DMS79 (cell line): ENCODE measurements at regions not wholly inside any gene's neighbourhood (a gene's known extent, or its start where the extent isn't known, plus 50 kb on each side); places are given as distances from the start of the nearest gene placed in this dataset.

ENCODE experiments used
- DNase-seq: peaks from one replicate; lab custom pipeline; 2025; lab: John Stamatoyannopoulos, UW

DNA sequence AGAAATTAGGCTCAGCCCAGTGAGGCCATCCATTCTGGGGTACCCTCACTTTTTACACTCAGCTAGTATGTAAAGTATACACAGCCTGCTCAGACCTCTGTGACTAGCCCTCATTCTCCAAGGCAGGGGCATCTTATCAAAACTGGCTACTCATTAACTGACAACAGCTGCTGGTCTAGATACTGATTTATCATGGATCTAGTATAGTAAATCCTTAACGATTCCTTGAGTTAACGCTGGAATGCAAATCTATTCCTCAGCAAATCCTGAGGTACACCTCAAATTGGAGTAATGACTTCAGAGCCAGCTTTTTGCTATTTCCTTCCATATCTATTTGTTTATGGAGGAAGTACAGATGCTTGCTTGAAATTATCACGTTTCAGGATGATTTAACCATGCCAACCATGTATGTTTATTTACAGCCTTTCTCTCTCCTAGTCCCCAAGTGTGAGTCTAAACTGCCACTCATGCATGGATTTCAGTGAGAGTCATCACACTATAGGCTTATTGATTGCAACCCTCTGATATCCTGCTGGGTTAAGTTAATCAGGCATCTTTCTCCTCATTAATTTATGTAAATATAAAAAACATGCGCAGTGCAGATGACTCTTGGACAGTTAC, 70.2 kb upstream of the DOK6 start:
- no peak for DNase-seq

GRCh38 chr18:69349912-69350597, 50.6 kb upstream of the DOK6 start:
- DNase-seq = no peak
